Transverse colon (tissue), 4 donors: ENCODE measurements at regions not wholly inside any gene's neighbourhood (a gene's known extent, or its start where the extent isn't known, plus 50 kb on each side); places are given as distances from the start of the nearest gene placed in this dataset.

ENCODE experiments used
- DNase-seq: peaks from one replicate; pipeline ENCODE4 v3.0.0-alpha.2; 2019
- H3K27ac ChIP-seq, 4 donors: fragments of 200-600 bp; sonication (generic); 2 replicates each; pipeline ENCODE4 v1.5.1; 2016 to 2018; ENCODE audit warnings: inconsistent platforms in 4 of 4
- H3K27me3 ChIP-seq: fragments of 200-600 bp; sonication (generic); 2 replicates; pipeline ENCODE4 v1.5.1; 2017; ENCODE audit warnings: inconsistent platforms
- H3K36me3 ChIP-seq, 4 donors: fragments of 200-600 bp; sonication (generic); 2 replicates each; pipeline ENCODE4 v1.5.1; 2017 to 2019; ENCODE audit warnings: inconsistent platforms in 4 of 4
- H3K4me1 ChIP-seq, 4 donors: fragments of 200-600 bp; sonication (generic); 2 replicates each; pipeline ENCODE4 v1.5.1; 2017 to 2020; ENCODE audit warnings: inconsistent platforms in 4 of 4
- H3K4me3 ChIP-seq, 4 donors: fragments of 200-600 bp; sonication (generic); 1 replicate in 1 of 4; 2 replicates in 3 of 4; pipeline versions ENCODE4 v1.5.1 to v1.6.1; 2017 to 2019; ENCODE audit warnings: inconsistent platforms in 4 of 4
- H3K9me3 ChIP-seq, 2 donors: fragments of 200-600 bp; sonication (generic); 2 replicates each; pipeline ENCODE4 v1.5.1; 2017 to 2019; ENCODE audit warnings: inconsistent platforms in 2 of 2
- CTCF ChIP-seq, 5 experiments: fragments of 200-600 bp in 3 of 5; fragments of 450-650 bp in 2 of 5; sonication (generic) in 3 of 5; IDR thresholded peaks; 1 replicate in 2 of 5; 2 replicates in 3 of 5; pipeline ENCODE4 v1.5.1; 2016 to 2017; ENCODE audit warnings: antibody characterized with exemption in 5 of 5, inconsistent platforms in 3 of 5, mild to moderate bottlenecking in 2 of 5, moderate library complexity in 1 of 5
- EP300 ChIP-seq: sonication (generic); formaldehyde crosslinking; IDR thresholded peaks from one replicate; pipeline ENCODE4 v1.6.1; 2017; ENCODE audit warnings: antibody characterized with exemption, low read depth
- POLR2A ChIP-seq: fragments of 450-650 bp; IDR thresholded peaks from one replicate; pipeline ENCODE4 v1.6.1; 2016; ENCODE audit warnings: antibody characterized with exemption, mild to moderate bottlenecking, moderate library complexity
- POLR2AphosphoS5 ChIP-seq, 3 donors: sonication (generic); formaldehyde crosslinking; IDR thresholded peaks; one replicate each; pipeline ENCODE4 v1.6.1; 2016; ENCODE audit warnings: antibody characterized with exemption in 3 of 3
- WGBS, 2 donors: methylation state at CpG; one replicate each; pipeline ENCODE4 v1.1.5; 2018; ENCODE audit warnings: low coverage in 1 of 2; 5-methylcytosine and 5-hydroxymethylcytosine counted together
- in situ Hi-C, 4 donors: fragments of 200-750 bp; cut with MboI; loops; one replicate each; pipeline versions ENCODE4 v1.15.0 to v1.15.1; 2017; ENCODE audit warnings: low sequenced_read_pairs in 3 of 4, low pct_ligation_motif_present in 1 of 4, low pct_unique_long_range_greater_than_20kb in 1 of 4
- intact Hi-C: fragments of 100-400 bp; cut with DNase I; formaldehyde crosslinking; loops from one replicate; pipeline ENCODE4 v1.15.1; 2023; ENCODE audit warnings: low total_unique reads

GRCh38 chr7:90005836-90006235, 148.4 kb upstream of the STEAP1 start:
- no peaks in the 10 kb centered on the region for H3K27me3 ChIP-seq
- 82 to 85% methylated on average over 2 of the region's 2 CpGs for WGBS, 2 donors
- no peak for TF ChIP-seq POLR2AphosphoS5 (IDR thresholded peaks at IDR 0.05)
- TF ChIP-seq POLR2A: no peak
- no peak for TF ChIP-seq CTCF (IDR thresholded peaks at IDR 0.05)
- no peak for TF ChIP-seq EP300
- H3K36me3 ChIP-seq: no peaks in the 10 kb centered on the region
- no peak overlapping the region for H3K4me3 ChIP-seq
- no peak for DNase-seq
- intact Hi-C loops: no loop called here
- H3K9me3 ChIP-seq: no peaks in the 10 kb centered on the region
- H3K4me1 ChIP-seq: peaks cover 0 to 4% (median 0%) of the 10 kb centered on the region in 4 donors
- in situ Hi-C loops: no loop called here
- H3K27ac ChIP-seq: no peak overlapping the region

- Histone ChIP-seq H3K4me1 (peaks cover 0 to 4% (median 0%) of the 10 kb centered on the region in 4 donors), H3K9me3 (no peaks in the 10 kb centered on the region), H3K36me3 (no peaks in the 10 kb centered on the region), H3K27me3 (no peaks in the 10 kb centered on the region), H3K27ac (peak overlapping the region in 1 of 4 donors; percentile 22), H3K4me3 (no peak overlapping the region)
- in situ Hi-C loops: no loop called here
- intact Hi-C loops: no loop called here
- 17 to 48% methylated on average over 2 to 3 of the region's 3 CpGs for WGBS, 2 donors
- DNase-seq: peak; percentile 48
- TF ChIP-seq POLR2AphosphoS5 (IDR thresholded peaks at IDR 0.05) (no peak), POLR2A (no peak), CTCF (IDR thresholded peaks at IDR 0.05) (no peak), EP300 (no peak)
These were observed 147.1 kb upstream of the STEAP1 start for GRCh38 chr7:90007001-90007654.

GRCh38 chr7:90007831-90008230, 146.4 kb upstream of the STEAP1 start:
- no peak for DNase-seq
- intact Hi-C loops (no loop called here), in situ Hi-C loops (no loop called here)
- 70 to 79% methylated on average over 3 of the region's 3 CpGs for WGBS, 2 donors
- Histone ChIP-seq H3K27ac (no peak overlapping the region), H3K27me3 (no peaks in the 10 kb centered on the region), H3K4me3 (no peak overlapping the region), H3K4me1 (peaks cover 0 to 4% (median 0%) of the 10 kb centered on the region in 4 donors), H3K9me3 (no peaks in the 10 kb centered on the region), H3K36me3 (no peaks in the 10 kb centered on the region)
- TF ChIP-seq POLR2AphosphoS5 (IDR thresholded peaks at IDR 0.05) (no peak), EP300 (no peak), POLR2A (no peak), CTCF (IDR thresholded peaks at IDR 0.05) (no peak)

GRCh38 chr7:90022213-90022612, 132.1 kb upstream of the STEAP1 start:
- no peaks in the 10 kb centered on the region for H3K4me1 ChIP-seq
- H3K27me3 ChIP-seq: no peaks in the 10 kb centered on the region
- H3K27ac ChIP-seq: no peak overlapping the region
- WGBS, 2 donors: 29 to 78% methylated on average over 1 of the region's 1 CpG
- TF ChIP-seq POLR2AphosphoS5 (IDR thresholded peaks at IDR 0.05): no peak
- TF ChIP-seq EP300: no peak
- no peak for TF ChIP-seq CTCF (IDR thresholded peaks at IDR 0.05)
- TF ChIP-seq POLR2A: no peak
- no peak overlapping the region for H3K4me3 ChIP-seq
- in situ Hi-C loops: no loop called here
- no peaks in the 10 kb centered on the region for H3K36me3 ChIP-seq
- H3K9me3 ChIP-seq: no peaks in the 10 kb centered on the region
- intact Hi-C loops: no loop called here
- DNase-seq: no peak
